ENCODE measurements at regions not wholly inside any gene's neighbourhood (a gene's known extent, or its start where the extent isn't known, plus 50 kb on each side); places are given as distances from the start of the nearest gene placed in this dataset.

- ATAC-seq (no peak), DNase-seq (no peak)
- WGBS, 2 donors, result 66 to 88% methylated on average over 2 of the region's 2 CpGs
- intact Hi-C loops (cut with DNase I), result no loop called here
- Histone ChIP-seq H3K27ac (no peak overlapping the region), H3K27me3 (peaks cover 0 to 3% (median 0%) of the 10 kb centered on the region in 7 donors), H3K9me3 (peaks cover 0 to 12% (median 0%) of the 10 kb centered on the region in 11 donors), H3K4me1 (no peaks in the 10 kb centered on the region), H3K4me3 (no peak overlapping the region), H3K36me3 (no peaks in the 10 kb centered on the region)
- TF ChIP-seq CTCF (IDR thresholded peaks at IDR 0.05), result no peak
Observed at GRCh38 chr10:2478656-2479055, 588.7 kb upstream of the PFKP start.

GRCh38 chr10:2476812-2477553 is 590.4 kb upstream of the PFKP start:
- Histone ChIP-seq H3K36me3 (no peaks in the 10 kb centered on the region), H3K27ac (no peak overlapping the region), H3K9me3 (peaks cover 0 to 29% (median 0%) of the 10 kb centered on the region in 11 donors), H3K4me1 (no peaks in the 10 kb centered on the region), H3K27me3 (no peaks in the 10 kb centered on the region), H3K4me3 (no peak overlapping the region)
- DNase-seq, result no peak
- intact Hi-C loops (cut with DNase I), result loop anchor here in 1 of 10 donors (1.0 kb wide), 1 partner anchor 48 kb away; no protein-coding TSS in a partner anchor
- 50 to 60% methylated on average over 9 of the region's 9 CpGs for WGBS, 2 donors
- no peak for TF ChIP-seq CTCF (IDR thresholded peaks at IDR 0.05)
- no peak for ATAC-seq

GRCh38 chr10:2476218-2476811 is 591.0 kb upstream of the PFKP start:
- Histone ChIP-seq H3K36me3 (no peaks in the 10 kb centered on the region), H3K27me3 (no peaks in the 10 kb centered on the region), H3K9me3 (peaks cover 0 to 30% (median 0%) of the 10 kb centered on the region in 11 donors), H3K4me3 (no peak overlapping the region), H3K27ac (no peak overlapping the region), H3K4me1 (no peaks in the 10 kb centered on the region)
- 77 to 81% methylated on average over 15 of the region's 15 CpGs for WGBS, 2 donors
- ATAC-seq, result no peak
- no peak for TF ChIP-seq CTCF (IDR thresholded peaks at IDR 0.05)
- intact Hi-C loops (cut with DNase I), result loop anchor here in 1 of 10 donors (1.0 kb wide), 1 partner anchor 49 kb away; no protein-coding TSS in a partner anchor
- no peak for DNase-seq

GRCh38 chr10:2475711-2476217 is 591.6 kb upstream of the PFKP start:
- no peaks in the 10 kb centered on the region for H3K36me3 ChIP-seq
- ATAC-seq, result no peak
- no peak for DNase-seq
- no peak overlapping the region for H3K27ac ChIP-seq
- no peaks in the 10 kb centered on the region for H3K27me3 ChIP-seq
- no peak overlapping the region for H3K4me3 ChIP-seq
- no peaks in the 10 kb centered on the region for H3K4me1 ChIP-seq
- intact Hi-C loops (cut with DNase I), result loop anchor here in 1 of 10 donors (1.0 kb wide), 1 partner anchor 50 kb away; no protein-coding TSS in a partner anchor
- TF ChIP-seq CTCF (IDR thresholded peaks at IDR 0.05), result no peak
- WGBS, 2 donors, result 67 to 71% methylated on average over 6 of the region's 6 CpGs
- H3K9me3 ChIP-seq, result peaks cover 0 to 30% (median 0%) of the 10 kb centered on the region in 11 donors
